ENCODE measurements at regions not wholly inside any gene's neighbourhood (a gene's known extent, or its start where the extent isn't known, plus 50 kb on each side); places are given as distances from the start of the nearest gene placed in this dataset.

DNA sequence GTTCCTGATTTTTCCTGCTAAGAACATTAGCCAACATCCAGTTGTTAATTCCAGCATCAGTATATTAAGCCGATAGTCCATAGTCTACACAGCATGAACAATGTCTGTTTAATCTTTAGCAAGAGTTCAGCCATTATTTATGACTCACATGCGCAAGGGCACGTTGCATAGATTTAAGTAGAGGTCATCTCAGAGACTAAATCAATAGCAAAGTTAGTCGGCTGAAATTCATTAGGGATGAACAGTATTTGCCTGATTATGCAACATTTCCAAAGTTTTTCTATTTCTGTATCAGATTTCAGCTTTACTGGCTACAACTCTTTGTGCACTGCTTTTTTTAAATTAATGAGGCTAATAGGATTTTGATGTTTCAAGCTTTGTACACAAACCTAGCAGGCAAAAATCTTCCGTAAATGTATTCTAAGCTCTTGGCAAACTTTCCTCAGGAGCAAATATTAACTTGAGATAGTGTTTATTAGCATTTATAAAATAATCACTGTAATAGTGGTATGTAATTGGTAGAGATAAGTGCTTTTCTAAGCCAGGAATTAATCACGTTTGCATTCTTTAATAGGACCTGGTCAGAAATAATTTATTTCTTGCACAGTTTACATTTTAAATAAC is 578.7 kb upstream of the ID2 start:
- no peaks in the 10 kb centered on the region for H3K36me3 ChIP-seq
- H3K9me3 ChIP-seq = no peaks in the 10 kb centered on the region
- H3K4me3 ChIP-seq = no peak overlapping the region
- DNase-seq (ENCODE audit: low spot score) = no peak
- H3K27me3 ChIP-seq = no peaks in the 10 kb centered on the region
- no peaks in the 10 kb centered on the region for H3K4me1 ChIP-seq
- TF ChIP-seq, protein P1, sequence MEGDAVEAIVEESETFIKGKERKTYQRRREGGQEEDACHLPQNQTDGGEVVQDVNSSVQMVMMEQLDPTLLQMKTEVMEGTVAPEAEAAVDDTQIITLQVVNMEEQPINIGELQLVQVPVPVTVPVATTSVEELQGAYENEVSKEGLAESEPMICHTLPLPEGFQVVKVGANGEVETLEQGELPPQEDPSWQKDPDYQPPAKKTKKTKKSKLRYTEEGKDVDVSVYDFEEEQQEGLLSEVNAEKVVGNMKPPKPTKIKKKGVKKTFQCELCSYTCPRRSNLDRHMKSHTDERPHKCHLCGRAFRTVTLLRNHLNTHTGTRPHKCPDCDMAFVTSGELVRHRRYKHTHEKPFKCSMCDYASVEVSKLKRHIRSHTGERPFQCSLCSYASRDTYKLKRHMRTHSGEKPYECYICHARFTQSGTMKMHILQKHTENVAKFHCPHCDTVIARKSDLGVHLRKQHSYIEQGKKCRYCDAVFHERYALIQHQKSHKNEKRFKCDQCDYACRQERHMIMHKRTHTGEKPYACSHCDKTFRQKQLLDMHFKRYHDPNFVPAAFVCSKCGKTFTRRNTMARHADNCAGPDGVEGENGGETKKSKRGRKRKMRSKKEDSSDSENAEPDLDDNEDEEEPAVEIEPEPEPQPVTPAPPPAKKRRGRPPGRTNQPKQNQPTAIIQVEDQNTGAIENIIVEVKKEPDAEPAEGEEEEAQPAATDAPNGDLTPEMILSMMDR (IDR thresholded peaks at IDR 0.05) = no peak
- H3K27ac ChIP-seq = no peak overlapping the region

DNA sequence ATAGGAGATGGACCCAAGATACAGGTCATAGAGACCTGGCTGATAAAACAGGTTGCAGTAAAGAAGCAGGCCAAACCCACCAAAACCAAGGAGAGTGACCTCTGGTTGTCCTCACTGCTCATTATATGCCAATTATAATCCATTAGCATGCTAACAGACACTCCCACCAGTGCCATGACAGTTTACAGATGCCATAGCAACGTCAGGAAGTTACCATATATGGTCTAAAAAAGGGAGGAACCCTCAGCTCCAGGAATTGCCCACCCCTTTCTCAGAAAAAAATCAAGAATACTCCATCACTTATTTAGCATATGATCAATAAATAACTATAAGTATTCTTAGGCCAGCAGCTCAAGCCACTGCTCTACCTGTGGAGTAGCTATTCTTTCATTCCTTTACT is 574.7 kb upstream of the ID2 start:
- Histone ChIP-seq H3K4me1 (no peaks in the 10 kb centered on the region), H3K27ac (no peak overlapping the region), H3K27me3 (no peaks in the 10 kb centered on the region), H3K4me3 (no peak overlapping the region), H3K9me3 (no peaks in the 10 kb centered on the region), H3K36me3 (no peaks in the 10 kb centered on the region)
- no peak for DNase-seq (ENCODE audit: low spot score)
- TF ChIP-seq, protein P1 (IDR thresholded peaks at IDR 0.05) = no peak

GRCh38 chr2:8107621-8108378 is 574.1 kb upstream of the ID2 start:
- H3K27ac ChIP-seq = no peak overlapping the region
- TF ChIP-seq, protein P1 (IDR thresholded peaks at IDR 0.05) = no peak
- no peak for DNase-seq (ENCODE audit: low spot score)

DNA sequence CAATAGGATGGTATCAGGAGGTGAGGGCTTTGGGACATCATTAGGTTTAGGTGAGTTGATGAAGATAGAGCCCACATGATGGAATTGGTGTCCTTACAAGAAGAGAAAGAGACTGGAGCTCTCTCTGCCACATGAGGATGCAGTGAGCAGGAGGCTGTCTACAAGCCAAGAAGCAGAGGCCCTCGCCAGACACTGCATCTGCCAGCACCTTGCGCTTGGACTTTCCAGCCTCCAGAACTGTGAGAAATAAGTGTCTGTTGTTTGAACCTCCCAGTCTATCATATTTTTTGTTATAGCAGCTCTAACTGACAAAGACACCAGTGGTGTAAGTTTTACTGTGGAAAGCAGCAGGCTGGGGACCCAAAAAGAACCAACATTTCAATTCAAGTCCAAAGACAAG is 571.1 kb upstream of the ID2 start:
- H3K4me3 ChIP-seq = no peak overlapping the region
- TF ChIP-seq, protein P1 (IDR thresholded peaks at IDR 0.05) = no peak
- no peaks in the 10 kb centered on the region for H3K9me3 ChIP-seq
- H3K4me1 ChIP-seq = no peaks in the 10 kb centered on the region
- DNase-seq (ENCODE audit: low spot score) = no peak
- H3K27ac ChIP-seq = no peak overlapping the region
- no peaks in the 10 kb centered on the region for H3K36me3 ChIP-seq
- no peaks in the 10 kb centered on the region for H3K27me3 ChIP-seq

More at GRCh38 chr2:8107621-8108378, 574.1 kb upstream of the ID2 start:
- no peaks in the 10 kb centered on the region for H3K4me1 ChIP-seq
- H3K36me3 ChIP-seq = no peaks in the 10 kb centered on the region
- no peaks in the 10 kb centered on the region for H3K9me3 ChIP-seq
- no peaks in the 10 kb centered on the region for H3K27me3 ChIP-seq
- H3K4me3 ChIP-seq = no peak overlapping the region

DNA sequence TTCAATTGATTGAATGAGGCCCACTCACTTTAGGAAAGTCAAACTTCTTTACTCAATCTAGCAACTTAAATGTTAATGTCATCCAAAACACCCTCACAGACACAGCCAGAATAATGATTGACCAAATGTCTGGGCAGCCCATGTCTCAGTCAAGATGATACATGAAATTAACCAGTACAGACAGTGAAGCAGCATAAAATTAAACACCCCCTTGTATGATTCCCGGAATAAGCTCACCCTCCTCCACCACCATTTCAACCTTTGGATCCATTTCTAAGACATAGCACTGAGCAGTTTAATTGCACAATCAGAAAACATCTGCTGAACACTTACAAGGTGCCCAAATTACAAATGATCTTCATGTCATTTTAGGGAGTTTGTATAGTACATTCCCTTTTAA is 570.7 kb upstream of the ID2 start:
- Histone ChIP-seq H3K9me3 (no peaks in the 10 kb centered on the region), H3K27me3 (no peaks in the 10 kb centered on the region), H3K4me3 (no peak overlapping the region), H3K27ac (no peak overlapping the region), H3K4me1 (no peaks in the 10 kb centered on the region), H3K36me3 (no peaks in the 10 kb centered on the region)
- TF ChIP-seq, protein P1 (IDR thresholded peaks at IDR 0.05) = no peak
- DNase-seq (ENCODE audit: low spot score) = no peak

Measured in right atrium auricular region (tissue), 2 donors.